H9 (cell line): ENCODE measurements at regions not wholly inside any gene's neighbourhood (a gene's known extent, or its start where the extent isn't known, plus 50 kb on each side); places are given as distances from the start of the nearest gene placed in this dataset.

ENCODE experiments used
- DNase-seq: peaks from one replicate; pipeline ENCODE4 v3.0.0-alpha.2; 2017
- H2AFZ ChIP-seq: one replicate; pipeline ENCODE4 v1.6.1; 2013; ENCODE audit warnings: mild to moderate bottlenecking, low read length, control low read depth, moderate library complexity
- H2AK5ac ChIP-seq: 2 replicates; pipeline ENCODE4 v1.6.1; 2013; ENCODE audit warnings: low read length, control low read depth, mixed read lengths; ENCODE audit not compliant: insufficient read length
- H2BK120ac ChIP-seq: one replicate; pipeline ENCODE4 v1.6.1; 2013; ENCODE audit warnings: low read depth, mild to moderate bottlenecking, low read length, control low read depth, inconsistent platforms; ENCODE audit not compliant: poor library complexity, severe bottlenecking
- H2BK12ac ChIP-seq: 2 replicates; pipeline ENCODE4 v1.6.1; 2013; ENCODE audit warnings: low read length, control low read depth, mixed read lengths, low read depth; ENCODE audit not compliant: insufficient read length
- H2BK15ac ChIP-seq: 2 replicates; pipeline ENCODE4 v1.6.1; 2013; ENCODE audit warnings: low read depth, low read length, control low read depth
- H2BK20ac ChIP-seq: one replicate; pipeline ENCODE4 v1.6.1; 2013; ENCODE audit warnings: low read depth, mild to moderate bottlenecking, low read length, control low read depth, inconsistent platforms; ENCODE audit not compliant: poor library complexity, severe bottlenecking
- H2BK5ac ChIP-seq: 2 replicates; pipeline ENCODE4 v1.6.1; 2013; ENCODE audit warnings: low read length, control low read depth, mixed read lengths; ENCODE audit not compliant: insufficient read length
- H3K14ac ChIP-seq: 2 replicates; pipeline ENCODE4 v1.6.1; 2013; ENCODE audit warnings: low read length, control low read depth; ENCODE audit not compliant: insufficient read depth
- H3K18ac ChIP-seq: 2 replicates; pipeline ENCODE4 v1.6.1; 2013; ENCODE audit warnings: low read depth, mild to moderate bottlenecking, mixed read lengths, low read length, control low read depth; ENCODE audit not compliant: insufficient read length
- H3K23ac ChIP-seq: 2 replicates; pipeline ENCODE4 v1.6.1; 2013; ENCODE audit warnings: low read length, control low read depth, mixed read lengths, low read depth; ENCODE audit not compliant: insufficient read length
- H3K23me2 ChIP-seq: 2 replicates; pipeline ENCODE4 v1.6.1; 2013; ENCODE audit warnings: low read depth, mild to moderate bottlenecking, mixed read lengths, low read length, control low read depth; ENCODE audit not compliant: insufficient read length, poor library complexity, severe bottlenecking
- H3K27ac ChIP-seq: 2 replicates; pipeline ENCODE4 v1.5.1; 2013; ENCODE audit warnings: low read length, control low read depth, mixed read lengths, low read depth; ENCODE audit not compliant: insufficient read length
- H3K27me3 ChIP-seq: 2 replicates; pipeline ENCODE4 v1.6.1; 2013; ENCODE audit warnings: low read length, control low read depth, inconsistent platforms; ENCODE audit not compliant: insufficient read depth
- H3K4ac ChIP-seq: 2 replicates; pipeline ENCODE4 v1.6.1; 2013; ENCODE audit warnings: low read depth, mild to moderate bottlenecking, control low read depth, inconsistent platforms, low read length, moderate library complexity
- H3K4me1 ChIP-seq: 2 replicates; pipeline ENCODE4 v1.6.1; 2013; ENCODE audit warnings: low read length, control low read depth, inconsistent platforms; ENCODE audit not compliant: insufficient read depth
- H3K4me2 ChIP-seq: 2 replicates; pipeline ENCODE4 v1.6.1; 2013; ENCODE audit warnings: low read length, control low read depth, mixed read lengths; ENCODE audit not compliant: insufficient read length, insufficient read depth
- H3K56ac ChIP-seq: 2 replicates; pipeline ENCODE4 v1.6.1; 2013; ENCODE audit warnings: low read depth, mild to moderate bottlenecking, mixed read lengths, low read length, control low read depth; ENCODE audit not compliant: insufficient read length
- H3K79me1 ChIP-seq: 2 replicates; pipeline ENCODE4 v1.6.1; 2013; ENCODE audit warnings: low read depth, mild to moderate bottlenecking, moderate library complexity, low read length, control low read depth, inconsistent platforms; ENCODE audit not compliant: insufficient read depth, poor library complexity, severe bottlenecking
- H3K79me2 ChIP-seq: 2 replicates; pipeline ENCODE4 v1.6.1; 2013; ENCODE audit warnings: low read length, control low read depth, inconsistent platforms; ENCODE audit not compliant: insufficient read depth
- H3K9ac ChIP-seq: 2 replicates; pipeline ENCODE4 v1.6.1; 2013; ENCODE audit warnings: low read length, control low read depth, mixed read lengths; ENCODE audit not compliant: insufficient read length; ENCODE audit errors: extremely low read depth
- H3K9me3 ChIP-seq: one replicate; pipeline ENCODE4 v1.6.1; 2013; ENCODE audit warnings: low read depth, low read length, inconsistent platforms; ENCODE audit not compliant: control insufficient read depth
- H3T11ph ChIP-seq: one replicate; pipeline ENCODE4 v1.6.1; 2013; ENCODE audit warnings: mild to moderate bottlenecking, low read length, control low read depth, inconsistent platforms
- H4K20me1 ChIP-seq: one replicate; pipeline ENCODE4 v1.6.1; 2013; ENCODE audit not compliant: control insufficient read depth, insufficient read length, insufficient read depth
- H4K5ac ChIP-seq: 2 replicates; pipeline ENCODE4 v1.6.1; 2013; ENCODE audit warnings: low read depth, mild to moderate bottlenecking, mixed read lengths, low read length, control low read depth; ENCODE audit not compliant: insufficient read length
- H4K8ac ChIP-seq: replicated peaks from 2 replicates; pipeline ENCODE4 v1.6.1; 2013; ENCODE audit warnings: low read length, control low read depth, mixed read lengths, low read depth; ENCODE audit not compliant: insufficient read length
- H4K91ac ChIP-seq: 2 replicates; pipeline ENCODE4 v1.6.1; 2013; ENCODE audit warnings: low read depth, mild to moderate bottlenecking, moderate library complexity, mixed read lengths, low read length, control low read depth; ENCODE audit not compliant: insufficient read length
- H3K27ac Mint-ChIP-seq, 3 experiments: 2 replicates in 2 of 3; 3 replicates in 1 of 3; pipeline ENCODE4 v1.8.0; 2020 to 2021; ENCODE audit warnings: mixed read lengths in 3 of 3, mild to moderate bottlenecking in 1 of 3, moderate library complexity in 1 of 3
- H3K27me3 Mint-ChIP-seq: 2 replicates; pipeline ENCODE4 v1.8.0; 2021; ENCODE audit warnings: low read depth, mild to moderate bottlenecking, moderate library complexity, mixed read lengths
- H3K36me3 Mint-ChIP-seq, 3 experiments: 2 replicates in 2 of 3; 3 replicates in 1 of 3; pipeline ENCODE4 v1.8.0; 2020 to 2021; ENCODE audit warnings: low read depth in 3 of 3, mixed read lengths in 3 of 3; ENCODE audit not compliant: insufficient read depth in 1 of 3
- H3K4me1 Mint-ChIP-seq, 2 experiments: 2 replicates each; pipeline ENCODE4 v1.8.0; 2020; ENCODE audit warnings: mixed read lengths in 2 of 2
- H3K4me3 Mint-ChIP-seq, 2 experiments: 2 replicates in 1 of 2; 3 replicates in 1 of 2; pipeline ENCODE4 v1.8.0; 2020 to 2021; ENCODE audit warnings: mild to moderate bottlenecking in 2 of 2, mixed read lengths in 2 of 2, moderate library complexity in 1 of 2
- H3K9me3 Mint-ChIP-seq, 2 experiments: 2 replicates in 1 of 2; 3 replicates in 1 of 2; pipeline ENCODE4 v1.8.0; 2020; ENCODE audit warnings: mild to moderate bottlenecking in 2 of 2, mixed read lengths in 2 of 2, moderate library complexity in 1 of 2
- WGBS: extraction: QIAGEN DNeasy Blood & Tissue Kit; methylation state at CpG from one replicate; pipeline ENCODE4 v1.1.7; 2013; ENCODE audit warnings: missing lambda C conversion rate, low lambda C conversion rate, mixed read lengths; ENCODE audit not compliant: insufficient read length; ENCODE audit errors: extremely low coverage; 5-methylcytosine and 5-hydroxymethylcytosine counted together
- TF ChIP-seq, protein P1 (sequence below): fragments of 200-600 bp; sonication (generic); conservative IDR thresholded peaks from 3 replicates; pipeline ENCODE4 v1.8.0; 2021; ENCODE audit warnings: antibody characterized with exemption, mild to moderate bottlenecking

DNA sequence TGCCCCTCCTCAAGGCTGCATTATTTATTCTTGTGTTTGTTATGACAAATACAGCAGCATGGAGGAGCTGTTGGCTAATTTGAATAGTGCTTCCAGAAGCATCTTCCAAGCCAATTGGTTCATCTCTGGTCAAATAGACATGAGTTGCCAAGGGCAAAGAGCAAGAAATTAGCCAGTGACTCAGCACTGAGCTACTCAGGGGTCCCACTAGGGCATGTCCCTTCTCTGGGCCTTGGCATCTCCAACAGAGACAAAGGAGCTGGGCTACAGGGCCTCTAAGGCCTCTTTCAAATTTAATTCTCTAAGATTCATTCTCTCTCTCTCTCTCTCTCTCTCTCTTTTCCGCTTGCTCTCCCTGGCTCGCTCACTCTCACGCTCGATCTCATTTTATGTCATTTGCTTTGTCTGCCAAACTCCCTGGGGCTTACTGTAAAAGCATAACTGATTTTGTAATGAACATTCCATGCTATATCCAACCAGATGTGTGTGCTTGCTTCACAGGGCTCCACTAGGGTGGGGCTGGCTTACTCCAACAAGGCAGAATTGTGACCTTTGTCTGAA is 86.7 kb upstream of the MAGEA4 start:
- Histone ChIP-seq H3K79me1 (no peaks in the 10 kb centered on the region), H3K4me2 (no peak overlapping the region), H2BK15ac (no peak overlapping the region), H2BK20ac (no peak overlapping the region), H3T11ph (no peak overlapping the region), H3K18ac (no peak overlapping the region), H3K4me1 (no peaks in the 10 kb centered on the region), H3K23me2 (no peaks in the 10 kb centered on the region), H3K4ac (no peak overlapping the region), H3K14ac (no peak overlapping the region), H3K9me3 (peaks cover 59% of the 10 kb centered on the region), H3K27me3 (no peaks in the 10 kb centered on the region), H4K91ac (no peak overlapping the region), H4K8ac (no peak overlapping the region), H4K5ac (no peak overlapping the region), H3K9ac (no peak overlapping the region), H3K27ac (no peak overlapping the region), H2AK5ac (no peak overlapping the region), H2BK120ac (no peak overlapping the region), H3K56ac (no peak overlapping the region), H2BK5ac (no peak overlapping the region), H3K23ac (no peak overlapping the region), H3K79me2 (no peaks in the 10 kb centered on the region), H2AFZ (no peak overlapping the region), H4K20me1 (no peaks in the 10 kb centered on the region), H2BK12ac (no peak overlapping the region)
- Mint-ChIP-seq H3K9me3 (peaks cover 39 to 45% of the 10 kb centered on the region in 2 experiments), H3K27ac (no peak overlapping the region), H3K27me3 (0 out of 2 replicates have a peak, but pooled peaks cover 2% of the 10 kb centered on the region), H3K4me3 (no peak overlapping the region), H3K36me3 (peaks cover 0 to 2% (median 0%) of the 10 kb centered on the region in 3 experiments; a peak in 3 of 7 replicates), H3K4me1 (peaks cover 16 to 17% of the 10 kb centered on the region in 2 experiments)
- DNase-seq = no peak
- WGBS = no CpG with 5 or more reads among the region's 4 CpGs
- TF ChIP-seq, protein P1, sequence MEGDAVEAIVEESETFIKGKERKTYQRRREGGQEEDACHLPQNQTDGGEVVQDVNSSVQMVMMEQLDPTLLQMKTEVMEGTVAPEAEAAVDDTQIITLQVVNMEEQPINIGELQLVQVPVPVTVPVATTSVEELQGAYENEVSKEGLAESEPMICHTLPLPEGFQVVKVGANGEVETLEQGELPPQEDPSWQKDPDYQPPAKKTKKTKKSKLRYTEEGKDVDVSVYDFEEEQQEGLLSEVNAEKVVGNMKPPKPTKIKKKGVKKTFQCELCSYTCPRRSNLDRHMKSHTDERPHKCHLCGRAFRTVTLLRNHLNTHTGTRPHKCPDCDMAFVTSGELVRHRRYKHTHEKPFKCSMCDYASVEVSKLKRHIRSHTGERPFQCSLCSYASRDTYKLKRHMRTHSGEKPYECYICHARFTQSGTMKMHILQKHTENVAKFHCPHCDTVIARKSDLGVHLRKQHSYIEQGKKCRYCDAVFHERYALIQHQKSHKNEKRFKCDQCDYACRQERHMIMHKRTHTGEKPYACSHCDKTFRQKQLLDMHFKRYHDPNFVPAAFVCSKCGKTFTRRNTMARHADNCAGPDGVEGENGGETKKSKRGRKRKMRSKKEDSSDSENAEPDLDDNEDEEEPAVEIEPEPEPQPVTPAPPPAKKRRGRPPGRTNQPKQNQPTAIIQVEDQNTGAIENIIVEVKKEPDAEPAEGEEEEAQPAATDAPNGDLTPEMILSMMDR = no peak
